ENCODE measurements at regions not wholly inside any gene's neighbourhood (a gene's known extent, or its start where the extent isn't known, plus 50 kb on each side); places are given as distances from the start of the nearest gene placed in this dataset.

- no peaks in the 10 kb centered on the region for H3K27me3 ChIP-seq (replicated peaks; ENCODE audit: insufficient read depth)
- no peaks in the 10 kb centered on the region for H3K4me1 ChIP-seq (ENCODE audit: control insufficient read depth in 1 of 2, low read depth in 2 of 2)
- no peak for ATAC-seq (ENCODE audit: insufficient number of reproducible peaks, low FRiP score, low read depth)
- TF ChIP-seq CTCF (IDR thresholded peaks at IDR 0.05), result no peak
- H3K9me3 ChIP-seq, result no peaks in the 10 kb centered on the region
- H3K36me3 ChIP-seq, result no peaks in the 10 kb centered on the region
- no peak overlapping the region for H3K27ac ChIP-seq
- no peak for DNase-seq (ENCODE audit: low spot score)
- H3K4me3 ChIP-seq, result no peak overlapping the region
These were observed 1622.7 kb upstream of the CELF4 start for GRCh38 chr18:39188278-39188677.

GRCh38 chr18:39186008-39186407, 1620.4 kb upstream of the CELF4 start:
- H3K4me1 ChIP-seq (ENCODE audit: control insufficient read depth in 1 of 2, low read depth in 2 of 2), result no peaks in the 10 kb centered on the region
- no peak overlapping the region for H3K27ac ChIP-seq
- DNase-seq (ENCODE audit: low spot score), result no peak
- TF ChIP-seq CTCF (IDR thresholded peaks at IDR 0.05), result no peak
- H3K9me3 ChIP-seq, result no peaks in the 10 kb centered on the region
- no peak overlapping the region for H3K4me3 ChIP-seq
- no peaks in the 10 kb centered on the region for H3K36me3 ChIP-seq
- no peaks in the 10 kb centered on the region for H3K27me3 ChIP-seq (replicated peaks; ENCODE audit: insufficient read depth)
- ATAC-seq (ENCODE audit: insufficient number of reproducible peaks, low FRiP score, low read depth), result no peak

GRCh38 chr18:39184176-39184575, 1618.6 kb upstream of the CELF4 start:
- Histone ChIP-seq H3K4me1 (ENCODE audit: control insufficient read depth in 1 of 2, low read depth in 2 of 2) (no peaks in the 10 kb centered on the region), H3K27me3 (replicated peaks; ENCODE audit: insufficient read depth) (no peaks in the 10 kb centered on the region), H3K27ac (no peak overlapping the region), H3K36me3 (no peaks in the 10 kb centered on the region), H3K4me3 (no peak overlapping the region), H3K9me3 (no peaks in the 10 kb centered on the region)
- DNase-seq (ENCODE audit: low spot score) (no peak), ATAC-seq (ENCODE audit: insufficient number of reproducible peaks, low FRiP score, low read depth) (no peak)
- no peak for TF ChIP-seq CTCF (IDR thresholded peaks at IDR 0.05)

GRCh38 chr18:39178166-39178565, 1612.6 kb upstream of the CELF4 start:
- H3K4me1 ChIP-seq (ENCODE audit: control insufficient read depth in 1 of 2, low read depth in 2 of 2), result no peaks in the 10 kb centered on the region
- H3K27ac ChIP-seq, result no peak overlapping the region
- ATAC-seq (ENCODE audit: insufficient number of reproducible peaks, low FRiP score, low read depth) (no peak), DNase-seq (ENCODE audit: low spot score) (no peak)
- no peaks in the 10 kb centered on the region for H3K36me3 ChIP-seq
- no peak for TF ChIP-seq CTCF (IDR thresholded peaks at IDR 0.05)
- H3K9me3 ChIP-seq, result no peaks in the 10 kb centered on the region
- no peaks in the 10 kb centered on the region for H3K27me3 ChIP-seq (replicated peaks; ENCODE audit: insufficient read depth)
- H3K4me3 ChIP-seq, result no peak overlapping the region

GRCh38 chr18:39172695-39173421, 1607.3 kb upstream of the CELF4 start:
- Histone ChIP-seq H3K4me3 (no peak overlapping the region), H3K36me3 (no peaks in the 10 kb centered on the region), H3K9me3 (no peaks in the 10 kb centered on the region), H3K27me3 (replicated peaks; ENCODE audit: insufficient read depth) (no peaks in the 10 kb centered on the region), H3K4me1 (ENCODE audit: control insufficient read depth in 1 of 2, low read depth in 2 of 2) (no peaks in the 10 kb centered on the region), H3K27ac (no peak overlapping the region)
- no peak for ATAC-seq (ENCODE audit: insufficient number of reproducible peaks, low FRiP score, low read depth)
- DNase-seq (ENCODE audit: low spot score), result no peak
- TF ChIP-seq CTCF (IDR thresholded peaks at IDR 0.05), result no peak
